B cell (primary cell): ENCODE measurements at regions not wholly inside any gene's neighbourhood (a gene's known extent, or its start where the extent isn't known, plus 50 kb on each side); places are given as distances from the start of the nearest gene placed in this dataset.

ENCODE experiments used
- ATAC-seq: fragments of 200-7000 bp; cut with Tn5 transposase; one replicate; pipeline ENCODE4 v1.10.0; 2021; ENCODE audit warnings: low read depth, mild to moderate bottlenecking, moderate number of reproducible peaks, moderate library complexity
- CTCF ChIA-PET: fragments of 350-600 bp; sonication (Branson Sonifier 250); formaldehyde crosslinking; loops from one replicate; lab custom pipeline; 2021; ENCODE audit warnings: antibody characterized with exemption, inconsistent platforms; lab: Charles Lee
- POLR2A ChIA-PET: fragments of 350-600 bp; sonication (Branson Sonifier 250); formaldehyde crosslinking; loops from one replicate; lab custom pipeline; 2021; ENCODE audit warnings: antibody characterized with exemption; lab: Charles Lee
- DNase-seq: peaks from one replicate; pipeline ENCODE4 v3.0.0; 2013
- H2AFZ ChIP-seq: 2 replicates; pipeline ENCODE4 v1.6.1; 2012; ENCODE audit warnings: mild to moderate bottlenecking, low read depth, low read length; ENCODE audit not compliant: insufficient read depth, poor library complexity, severe bottlenecking
- H3K27ac ChIP-seq, 2 donors: 1 replicate in 1 of 2; 2 replicates in 1 of 2; pipeline ENCODE4 v1.5.1; 2012 to 2013; ENCODE audit warnings: low read length in 2 of 2, mild to moderate bottlenecking in 2 of 2, moderate library complexity in 1 of 2
- H3K27me3 ChIP-seq, 4 experiments: fragments of 200-600 bp in 1 of 4; sonication (generic) in 1 of 4; replicated peaks in 1 of 4; 1 replicate in 2 of 4; 2 replicates in 2 of 4; pipeline versions ENCODE4 v1.6.1 to v1.7.0; 2013 to 2016; ENCODE audit warnings: low read length in 3 of 4, mild to moderate bottlenecking in 2 of 4, mixed read lengths in 1 of 4, moderate library complexity in 1 of 4; ENCODE audit not compliant: insufficient read depth in 4 of 4, control insufficient read depth in 3 of 4; ENCODE audit errors: control extremely low read depth in 1 of 4
- H3K36me3 ChIP-seq, 2 experiments: replicated peaks in 1 of 2; 1 replicate in 1 of 2; 2 replicates in 1 of 2; pipeline versions ENCODE4 v1.6.1 to v1.7.1; 2013; ENCODE audit warnings: low read length in 1 of 2; ENCODE audit not compliant: insufficient read depth in 2 of 2, control insufficient read depth in 1 of 2; ENCODE audit errors: control extremely low read depth in 1 of 2, extremely low read depth in 1 of 2
- H3K4me1 ChIP-seq, 2 donors: fragments of 200-600 bp in 1 of 2; sonication (generic) in 1 of 2; 1 replicate in 1 of 2; 2 replicates in 1 of 2; pipeline versions ENCODE4 v1.5.1 to v1.6.1; 2013 to 2017; ENCODE audit warnings: low read length in 2 of 2; ENCODE audit not compliant: control insufficient read depth in 2 of 2, insufficient read depth in 2 of 2
- H3K4me2 ChIP-seq: replicated peaks from 2 replicates; pipeline ENCODE3; 2012; ENCODE audit warnings: mild to moderate bottlenecking, low read depth, low read length; ENCODE audit not compliant: poor library complexity, severe bottlenecking
- H3K4me3 ChIP-seq, 5 experiments: fragments of 200-600 bp in 1 of 5; sonication (generic) in 1 of 5; 1 replicate in 3 of 5; 2 replicates in 2 of 5; pipeline versions ENCODE4 v1.5.1 to v1.7.0; 2011 to 2016; ENCODE audit warnings: low read length in 4 of 5, mild to moderate bottlenecking in 4 of 5, low read depth in 2 of 5, control low read depth in 1 of 5, moderate library complexity in 1 of 5; ENCODE audit not compliant: insufficient read depth in 1 of 5; ENCODE audit errors: control extremely low read depth in 1 of 5, extremely low read depth in 1 of 5
- H3K79me2 ChIP-seq: fragments of 200-600 bp; sonication (generic); one replicate; pipeline ENCODE4 v1.6.0; 2016; ENCODE audit warnings: low read length; ENCODE audit not compliant: control insufficient read depth, insufficient read depth
- H3K9ac ChIP-seq: fragments of 200-600 bp; sonication (generic); 2 replicates; pipeline ENCODE4 v1.6.1; 2017; ENCODE audit warnings: mild to moderate bottlenecking, low read length, moderate library complexity
- H3K9me3 ChIP-seq, 3 donors: one replicate each; pipeline versions ENCODE4 v1.6.1 to v1.7.1; 2013; ENCODE audit warnings: low read length in 2 of 3; ENCODE audit not compliant: control insufficient read depth in 2 of 3, insufficient read depth in 1 of 3; ENCODE audit errors: control extremely low read depth in 1 of 3
- H4K20me1 ChIP-seq: 2 replicates; pipeline ENCODE4 v1.6.0; 2012; ENCODE audit warnings: mild to moderate bottlenecking, low read length; ENCODE audit not compliant: insufficient read depth, control insufficient read depth, poor library complexity, severe bottlenecking
- H3K27ac Mint-ChIP-seq: one replicate; pipeline ENCODE4 v1.8.0; 2021; ENCODE audit warnings: mixed read lengths
- H3K27me3 Mint-ChIP-seq: one replicate; pipeline ENCODE4 v1.8.0; 2021; ENCODE audit warnings: mixed read lengths
- H3K4me1 Mint-ChIP-seq: one replicate; pipeline ENCODE4 v1.8.0; 2021; ENCODE audit warnings: mixed read lengths
- H3K4me3 Mint-ChIP-seq: one replicate; pipeline ENCODE4 v1.8.0; 2021; ENCODE audit warnings: mixed read lengths
- H3K9me3 Mint-ChIP-seq: one replicate; pipeline ENCODE4 v1.8.0; 2022; ENCODE audit warnings: mixed read lengths; ENCODE audit not compliant: insufficient read depth
- CTCF ChIP-seq: fragments of 200-600 bp; IDR thresholded peaks from one replicate; pipeline ENCODE4 v1.8.0; 2022; ENCODE audit warnings: antibody characterized with exemption, mild to moderate bottlenecking
- EZH2 ChIP-seq: IDR thresholded peaks from 2 replicates; pipeline ENCODE4 v1.6.1; 2012; ENCODE audit warnings: borderline replicate concordance, low read depth, mild to moderate bottlenecking, moderate library complexity, low read length; ENCODE audit not compliant: insufficient read depth, poor library complexity, severe bottlenecking
- WGBS: methylation state at CpG from one replicate; pipeline ENCODE4 v1.1.5; 2013; ENCODE audit warnings: missing lambda C conversion rate; ENCODE audit not compliant: insufficient coverage; 5-methylcytosine and 5-hydroxymethylcytosine counted together
- intact Hi-C: fragments of 100-400 bp; cut with micrococcal nuclease; formaldehyde crosslinking; loops from one replicate; pipeline ENCODE4 v1.10.0; 2022

- DNase-seq (no peak), ATAC-seq (no peak)
- Mint-ChIP-seq H3K4me1 (no peaks in the 10 kb centered on the region), H3K4me3 (no peak overlapping the region), H3K27me3 (no peaks in the 10 kb centered on the region), H3K27ac (no peak overlapping the region), H3K9me3 (peaks cover 3% of the 10 kb centered on the region)
- Histone ChIP-seq H2AFZ (no peak overlapping the region), H3K9ac (no peak overlapping the region), H3K4me2 (no peak overlapping the region), H3K79me2 (no peaks in the 10 kb centered on the region), H3K4me1 (no peaks in the 10 kb centered on the region), H3K36me3 (no peaks in the 10 kb centered on the region), H3K4me3 (no peak overlapping the region), H4K20me1 (no peaks in the 10 kb centered on the region), H3K9me3 (no peaks in the 10 kb centered on the region), H3K27me3 (no peaks in the 10 kb centered on the region), H3K27ac (no peak overlapping the region)
- WGBS, result no CpG with 5 or more reads among the region's 2 CpGs
- intact Hi-C loops, result no loop called here
- TF ChIP-seq CTCF (no peak), EZH2 (no peak)
- POLR2A ChIA-PET, result no interaction called here
- CTCF ChIA-PET, result no interaction called here
Observed at GRCh38 chr18:68282232-68282631, 432.7 kb downstream of the TMX3 start.

GRCh38 chr18:68275616-68276015 lies 439.3 kb downstream of the TMX3 start:
- H3K9me3 Mint-ChIP-seq, result no peaks in the 10 kb centered on the region
- H3K4me2 ChIP-seq, result no peak overlapping the region
- no peak overlapping the region for H3K9ac ChIP-seq
- H3K36me3 ChIP-seq, result no peaks in the 10 kb centered on the region
- ATAC-seq (no peak), DNase-seq (no peak)
- no peak overlapping the region for H2AFZ ChIP-seq
- H3K9me3 ChIP-seq, result no peaks in the 10 kb centered on the region
- H3K27ac ChIP-seq, result no peak overlapping the region
- ChIA-PET POLR2A (no interaction called here), CTCF (no interaction called here)
- WGBS, result no CpG with 5 or more reads among the region's 1 CpG
- H3K4me3 ChIP-seq, result no peak overlapping the region
- intact Hi-C loops, result no loop called here
- H3K27me3 ChIP-seq, result no peaks in the 10 kb centered on the region
- H3K79me2 ChIP-seq, result no peaks in the 10 kb centered on the region
- TF ChIP-seq CTCF, result no peak
- TF ChIP-seq EZH2, result no peak
- no peaks in the 10 kb centered on the region for H3K27me3 Mint-ChIP-seq
- no peaks in the 10 kb centered on the region for H4K20me1 ChIP-seq
- no peaks in the 10 kb centered on the region for H3K4me1 ChIP-seq
- H3K27ac Mint-ChIP-seq, result no peak overlapping the region
- no peaks in the 10 kb centered on the region for H3K4me1 Mint-ChIP-seq
- H3K4me3 Mint-ChIP-seq, result no peak overlapping the region
